NCI-H345 (cell line): ENCODE measurements at regions not wholly inside any gene's neighbourhood (a gene's known extent, or its start where the extent isn't known, plus 50 kb on each side); places are given as distances from the start of the nearest gene placed in this dataset.

ENCODE experiments used
- DNase-seq: peaks from one replicate; lab custom pipeline; 2025; lab: John Stamatoyannopoulos, UW

DNA sequence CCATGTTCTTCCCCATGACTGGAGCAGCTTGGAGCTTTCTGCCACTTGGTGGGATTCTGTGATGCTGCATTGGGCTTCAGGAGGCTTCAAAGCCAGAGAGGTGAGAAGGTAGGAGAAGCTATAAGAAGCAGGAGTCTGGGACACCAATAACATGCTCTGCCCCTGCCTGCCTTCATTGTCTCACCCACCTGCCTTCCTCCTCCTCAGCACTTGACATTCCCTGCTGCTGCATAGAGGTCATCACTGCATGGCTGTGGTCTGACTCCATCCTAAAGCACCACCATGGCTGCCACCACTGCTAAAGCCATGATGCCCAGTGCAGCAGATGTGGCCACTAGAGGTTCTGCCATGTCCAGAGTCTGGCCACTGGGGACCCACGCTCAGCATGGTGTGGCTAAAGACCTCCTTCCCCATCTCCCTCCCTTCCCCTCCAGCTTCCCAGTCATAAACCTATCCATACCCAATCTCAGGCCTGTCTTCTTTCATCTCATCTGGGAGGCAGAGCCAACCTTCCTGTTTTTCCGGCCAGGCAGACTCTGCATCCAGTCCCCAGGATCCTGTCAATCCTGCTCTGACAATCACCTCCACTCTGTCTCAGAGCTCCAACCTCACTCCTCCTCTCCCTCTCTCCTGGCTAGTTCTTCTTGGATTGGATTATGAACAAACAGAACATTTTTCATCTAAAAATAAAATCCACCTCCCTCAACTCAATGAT is 285.1 kb upstream of the POU3F1 start:
- DNase-seq, result no peak

DNA sequence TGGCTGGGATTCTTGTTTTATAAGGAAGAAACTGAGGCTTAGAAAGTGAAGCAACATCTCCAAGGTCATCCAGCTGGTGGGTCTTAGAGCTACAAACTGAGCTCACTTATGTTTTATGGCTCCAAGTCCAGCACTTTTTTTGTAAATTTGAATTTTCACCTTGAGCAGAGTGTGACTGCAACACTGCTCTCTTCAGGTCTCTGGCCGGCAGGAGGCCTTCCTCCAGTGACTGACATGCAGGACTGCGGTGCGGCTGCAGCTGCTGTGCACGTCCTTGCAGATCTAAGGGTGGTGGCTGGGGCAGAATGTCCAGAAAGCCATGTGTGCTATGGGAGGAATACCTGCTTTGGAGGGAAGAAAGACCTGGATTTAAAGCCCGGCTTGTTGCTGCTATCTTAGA is 284.2 kb upstream of the POU3F1 start:
- no peak for DNase-seq

DNA sequence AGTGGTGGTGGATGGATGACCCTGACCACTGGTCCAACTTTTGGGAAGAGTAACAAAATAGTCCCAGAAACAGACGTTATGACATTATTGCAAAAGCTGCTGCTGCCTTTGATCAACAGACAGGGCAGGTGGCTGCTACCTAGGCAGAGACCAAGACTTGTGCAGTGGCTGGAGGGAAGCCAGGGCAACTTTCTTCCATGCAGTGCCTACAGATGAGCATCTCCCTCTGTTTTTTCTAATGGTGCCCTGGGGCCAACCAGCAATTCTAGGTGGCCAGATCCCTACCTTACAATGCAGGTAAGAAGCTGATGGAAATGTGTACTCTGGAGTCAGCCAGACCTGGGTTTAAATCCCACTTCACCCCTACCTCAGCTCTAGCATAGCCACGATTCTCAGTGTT is 283.1 kb upstream of the POU3F1 start:
- DNase-seq, result no peak

DNA sequence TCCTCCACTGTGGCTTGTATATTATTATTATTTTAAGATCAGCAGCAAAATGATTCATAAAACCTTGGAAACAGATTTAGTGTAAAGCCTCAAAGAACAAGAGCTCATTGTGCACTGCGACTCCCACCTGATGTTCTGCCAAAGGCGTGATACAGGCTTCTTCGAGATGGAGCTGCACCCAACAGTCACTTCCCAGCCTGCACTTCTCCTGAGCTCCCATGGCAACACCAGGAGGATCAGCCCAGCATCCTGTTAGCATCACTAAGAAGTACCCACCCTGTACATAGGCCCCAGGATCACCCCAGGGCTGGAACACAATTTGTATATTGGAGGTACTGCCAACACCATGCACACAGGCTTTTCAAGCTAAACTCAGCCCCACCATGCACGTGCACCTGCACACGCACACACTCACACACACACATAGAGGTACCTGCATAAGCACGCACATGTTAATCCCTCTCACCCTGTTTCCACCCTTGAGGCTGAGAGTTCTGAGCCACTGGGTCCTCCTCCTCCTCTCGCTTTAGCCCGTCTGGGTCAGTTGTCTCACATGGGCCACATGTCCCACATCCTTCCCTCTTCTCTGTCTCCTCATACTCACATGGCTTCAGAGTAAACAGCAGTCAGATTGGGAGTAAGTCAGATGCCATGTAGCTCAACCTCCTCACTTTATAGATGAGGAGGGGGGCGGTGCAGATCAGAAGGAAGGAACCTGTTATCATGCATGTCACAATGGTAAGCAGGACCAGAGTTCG is 281.9 kb upstream of the POU3F1 start:
- no peak for DNase-seq

DNA sequence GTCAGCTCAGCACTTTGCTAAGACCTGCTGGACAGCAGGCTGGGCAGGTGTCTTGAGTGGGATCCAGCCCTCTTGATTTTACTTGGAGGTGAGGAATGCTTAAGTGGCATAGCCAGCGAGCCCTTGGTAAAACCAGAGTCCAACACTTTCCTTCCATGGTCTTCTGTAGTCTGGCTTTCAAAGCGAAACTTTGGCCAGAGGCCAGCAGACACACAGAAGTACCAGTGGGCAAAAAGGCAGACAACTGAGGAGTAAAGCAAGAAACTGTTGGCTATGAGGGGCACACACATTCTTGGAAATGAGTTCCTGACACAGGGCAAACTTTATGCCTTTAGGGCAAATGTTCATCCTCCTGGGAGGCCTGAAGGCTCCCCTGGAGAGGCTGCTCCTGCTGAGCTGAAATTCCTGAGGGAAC is 281.0 kb upstream of the POU3F1 start:
- no peak for DNase-seq

DNA sequence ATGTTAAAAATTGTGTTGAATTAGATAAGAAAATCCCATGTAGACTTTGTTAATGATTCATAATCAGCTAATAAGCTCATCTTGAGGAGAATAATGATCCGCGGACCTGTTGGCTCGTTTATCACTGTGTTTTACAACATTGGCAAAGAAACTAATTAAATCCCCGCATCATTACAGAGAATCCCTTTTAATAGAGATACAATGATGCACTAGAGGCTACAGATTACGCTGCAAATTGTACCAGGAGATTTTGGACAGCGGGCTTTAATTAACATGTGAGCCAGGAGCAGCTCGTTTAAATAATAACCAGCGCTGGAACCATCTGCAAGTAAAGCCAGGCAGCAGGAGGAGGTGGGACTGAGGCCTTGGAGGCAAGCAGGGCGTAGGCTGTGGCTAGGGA is 280.3 kb upstream of the POU3F1 start:
- no peak for DNase-seq

DNA sequence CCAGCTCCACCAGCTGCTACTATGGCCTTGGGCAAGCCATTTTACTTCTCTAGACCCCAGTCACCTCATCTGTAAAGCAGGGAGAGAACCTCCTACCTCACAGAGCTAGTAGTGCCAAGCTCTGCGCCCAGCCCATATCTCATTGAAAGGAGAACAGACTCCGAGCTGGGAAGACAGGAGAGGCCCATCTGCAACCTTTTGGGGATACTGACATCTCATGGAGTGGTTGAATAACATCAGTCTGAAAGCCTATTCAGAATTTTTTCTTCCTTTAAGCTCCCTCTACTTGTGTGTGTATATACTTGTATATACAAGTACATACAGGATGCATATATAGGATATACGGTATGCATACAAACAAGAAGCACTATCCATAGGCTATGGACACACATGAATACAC is 279.5 kb upstream of the POU3F1 start:
- DNase-seq, result no peak

DNA sequence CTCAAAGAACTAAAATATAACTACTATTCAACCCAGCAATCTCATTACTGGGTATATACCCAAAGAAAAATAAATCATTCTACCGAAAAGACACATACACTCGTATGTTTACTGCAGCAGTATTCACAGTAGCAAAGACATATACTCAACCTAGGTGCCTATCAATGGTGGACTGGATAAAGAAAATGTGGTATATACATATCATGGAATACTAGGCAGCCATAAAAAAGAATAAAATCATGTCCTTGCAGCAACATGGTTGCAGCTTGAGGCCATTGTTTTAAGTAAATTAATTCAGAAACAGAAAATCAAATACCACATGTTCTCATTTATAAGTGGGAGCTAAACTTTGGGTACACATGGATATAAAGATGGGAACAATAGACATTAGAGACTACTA is 266.2 kb upstream of the POU3F1 start:
- no peak for DNase-seq

DNA sequence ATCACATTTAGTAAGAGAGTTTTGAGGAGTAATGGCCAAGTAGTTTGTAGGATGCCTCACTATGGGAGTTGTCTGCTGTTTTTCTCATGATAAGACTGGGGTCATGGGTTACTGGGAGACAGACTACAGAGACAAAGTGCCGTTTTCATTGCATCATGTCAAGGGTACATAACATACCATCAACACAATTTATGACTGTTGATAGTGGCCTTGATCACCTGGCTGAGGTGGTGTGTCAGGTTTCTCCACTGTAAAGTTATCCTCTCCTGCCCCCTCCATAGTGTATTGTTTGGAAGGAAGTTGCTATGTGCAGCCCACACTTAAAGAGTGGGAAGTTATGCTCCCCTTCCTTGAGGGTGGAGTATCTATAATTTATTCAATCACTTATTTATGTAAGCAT is 263.5 kb upstream of the POU3F1 start:
- no peak for DNase-seq

DNA sequence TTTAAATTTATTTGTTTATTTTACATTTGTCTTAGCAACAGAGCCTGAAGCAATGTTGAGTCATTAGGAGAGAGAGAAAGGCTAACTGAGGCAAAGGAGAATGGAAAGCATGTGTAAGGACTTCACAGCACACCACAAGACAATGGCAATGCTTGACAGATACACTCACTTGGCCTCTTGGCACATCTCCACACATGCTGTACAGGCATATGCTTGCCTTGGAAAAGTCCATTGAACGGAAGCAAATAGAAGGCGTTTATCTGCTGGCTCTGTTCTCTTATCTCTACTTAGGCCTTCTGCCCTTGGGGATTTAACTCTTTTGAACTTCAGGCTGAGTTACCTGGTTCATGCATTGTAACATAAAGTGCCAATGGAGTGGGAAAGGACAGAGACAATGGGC is 262.2 kb upstream of the POU3F1 start:
- peak; percentile 25 for DNase-seq

DNA sequence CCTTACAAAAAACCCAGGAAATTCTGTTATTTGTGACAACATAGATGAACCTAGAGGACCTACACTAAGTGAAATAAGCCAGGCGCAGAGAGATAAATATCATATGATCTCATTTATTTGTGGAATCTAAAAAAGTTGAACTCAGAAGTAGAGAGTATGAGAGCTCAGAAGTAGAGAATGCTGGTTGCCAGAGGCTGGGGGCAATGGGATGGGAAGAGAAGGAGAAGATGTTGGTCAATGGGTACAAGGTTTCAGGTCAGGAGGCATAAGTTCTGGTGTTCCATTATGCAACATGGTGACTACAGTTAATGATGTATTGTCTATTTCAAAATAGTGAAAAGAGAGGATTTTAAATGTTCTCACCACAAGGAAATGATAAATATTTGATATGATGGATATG is 259.1 kb upstream of the POU3F1 start:
- no peak for DNase-seq

DNA sequence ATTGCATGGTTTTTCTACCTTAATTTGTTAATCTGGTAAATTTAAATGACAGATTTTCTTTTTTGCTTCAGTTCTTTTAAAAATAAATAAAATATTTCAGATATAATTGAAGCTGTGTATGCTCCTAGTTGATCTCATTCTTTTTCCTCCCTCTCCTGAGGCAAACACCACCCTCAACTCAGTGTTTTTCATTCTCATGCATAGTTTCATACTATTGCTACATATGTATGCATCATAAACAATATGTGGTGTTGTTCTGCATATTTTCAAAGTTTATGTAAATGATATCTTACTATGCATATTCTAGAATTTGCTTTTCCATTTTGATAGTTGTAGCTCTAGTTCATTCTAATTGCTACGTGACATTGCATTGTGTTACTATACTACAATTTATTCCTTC is 257.2 kb upstream of the POU3F1 start:
- no peak for DNase-seq

DNA sequence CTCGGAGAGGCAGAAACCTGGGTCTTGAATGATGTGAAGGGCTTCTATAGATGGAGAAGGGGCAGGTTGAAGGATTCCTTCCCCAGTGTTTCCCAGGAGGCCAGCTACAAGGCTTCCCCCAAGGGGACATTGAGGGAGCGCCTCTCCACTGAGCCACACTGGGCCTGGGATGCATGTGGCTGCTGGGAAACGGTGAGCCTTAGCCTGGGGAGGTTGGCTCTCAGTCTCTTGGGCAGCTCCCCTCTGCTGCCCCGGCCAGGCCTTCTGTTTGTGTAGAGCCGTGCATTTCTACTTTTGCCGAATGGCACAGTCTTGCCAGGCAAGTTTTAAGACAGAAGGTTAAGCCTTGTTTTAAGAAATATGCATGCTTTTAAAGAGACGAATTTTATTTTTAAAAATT is 254.4 kb upstream of the POU3F1 start:
- no peak for DNase-seq

DNA sequence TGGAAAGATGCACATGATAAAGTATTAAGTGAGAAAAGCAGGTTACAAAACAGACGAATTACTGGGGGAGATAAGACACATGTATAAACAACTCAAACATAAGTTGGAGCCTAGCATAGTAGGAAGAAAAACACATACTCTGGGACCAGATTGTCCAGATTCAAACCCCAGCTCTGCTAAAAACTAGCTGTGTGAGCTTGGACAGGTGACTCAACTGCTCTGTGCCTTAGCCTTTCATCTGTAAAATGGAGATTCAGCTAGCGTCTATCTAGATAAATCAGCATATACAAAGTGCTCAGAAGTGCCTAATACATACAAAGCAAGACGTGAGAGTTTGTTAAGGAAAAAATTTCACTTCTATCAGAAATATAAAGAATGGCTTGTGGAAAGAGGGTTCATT is 254.0 kb upstream of the POU3F1 start:
- no peak for DNase-seq

DNA sequence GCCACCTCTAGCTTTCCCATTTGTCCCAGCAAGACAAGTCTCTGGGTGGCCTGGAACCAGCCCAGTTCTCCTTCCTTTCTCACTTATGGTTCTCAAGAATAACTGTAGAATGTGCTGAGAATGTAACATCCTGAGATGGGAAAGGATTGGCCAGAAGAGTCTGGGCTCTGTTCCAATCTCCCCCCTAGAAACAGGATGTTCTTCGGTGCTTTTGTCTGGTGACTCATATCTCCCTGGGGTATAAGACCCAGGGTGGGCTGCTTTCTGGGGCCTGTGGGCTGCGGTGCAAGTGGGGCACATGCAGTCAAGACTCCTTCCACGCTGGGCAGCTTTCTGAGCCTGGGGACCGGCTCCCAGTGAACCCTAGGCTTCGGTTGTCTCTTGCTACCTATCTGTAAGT is 251.2 kb upstream of the POU3F1 start:
- DNase-seq, result no peak

DNA sequence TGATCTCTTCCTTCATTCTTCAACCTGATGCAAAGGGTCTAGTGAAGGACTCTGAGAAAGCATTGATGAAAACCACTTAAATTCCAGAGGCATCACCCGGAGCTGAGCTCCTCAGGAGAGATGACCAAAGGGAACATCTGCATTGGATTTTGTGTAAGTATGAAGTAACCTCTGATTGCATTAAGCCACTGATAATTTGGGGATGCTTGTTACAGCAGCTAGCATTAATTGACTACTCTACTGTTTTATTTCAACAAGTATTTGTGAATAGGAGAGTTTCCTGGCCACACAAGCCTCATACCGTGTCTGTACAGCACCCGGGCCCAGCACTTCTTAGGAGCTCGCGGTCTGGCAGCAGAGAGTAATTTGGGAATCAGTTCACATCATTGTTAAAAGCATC is 250.7 kb upstream of the POU3F1 start:
- no peak for DNase-seq

DNA sequence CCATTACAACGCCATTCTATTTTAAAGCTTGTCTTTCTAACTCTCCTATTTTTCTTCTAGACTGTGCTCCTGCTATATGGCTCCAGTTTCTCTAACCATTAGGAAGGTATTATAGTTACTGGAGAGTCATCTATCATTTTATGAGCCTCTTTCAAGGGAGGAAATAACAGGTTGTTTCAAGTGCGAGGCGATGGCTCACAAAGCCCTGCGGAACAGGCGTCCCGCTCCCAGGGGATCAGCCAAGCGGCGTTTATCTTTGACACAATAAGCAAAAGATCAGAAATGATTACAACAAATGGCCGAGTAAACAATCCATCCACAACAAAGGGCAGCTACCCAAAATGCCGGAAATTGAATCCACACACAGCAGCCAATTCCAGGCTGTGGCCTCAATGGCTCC is 249.5 kb upstream of the POU3F1 start:
- peak; percentile 75 for DNase-seq

DNA sequence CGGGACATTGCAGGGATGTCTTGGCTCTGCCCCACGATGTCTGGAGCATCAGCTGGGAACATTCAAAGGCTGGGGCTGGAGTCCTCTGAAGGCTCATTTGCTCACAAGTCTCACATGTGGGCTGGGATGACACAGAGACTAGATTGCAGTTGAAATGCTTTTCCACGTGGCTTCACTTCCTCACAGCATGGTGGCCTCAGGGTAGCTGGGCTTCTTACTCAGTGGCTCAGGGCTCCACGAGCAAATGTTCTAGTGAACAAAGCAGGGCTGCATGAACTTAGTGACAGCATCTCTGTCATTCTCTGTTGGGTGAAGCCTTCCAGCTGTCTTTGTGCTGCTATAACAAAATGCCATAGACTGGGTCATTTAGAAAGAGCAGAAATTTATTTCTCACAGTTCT is 247.0 kb upstream of the POU3F1 start:
- DNase-seq, result no peak

DNA sequence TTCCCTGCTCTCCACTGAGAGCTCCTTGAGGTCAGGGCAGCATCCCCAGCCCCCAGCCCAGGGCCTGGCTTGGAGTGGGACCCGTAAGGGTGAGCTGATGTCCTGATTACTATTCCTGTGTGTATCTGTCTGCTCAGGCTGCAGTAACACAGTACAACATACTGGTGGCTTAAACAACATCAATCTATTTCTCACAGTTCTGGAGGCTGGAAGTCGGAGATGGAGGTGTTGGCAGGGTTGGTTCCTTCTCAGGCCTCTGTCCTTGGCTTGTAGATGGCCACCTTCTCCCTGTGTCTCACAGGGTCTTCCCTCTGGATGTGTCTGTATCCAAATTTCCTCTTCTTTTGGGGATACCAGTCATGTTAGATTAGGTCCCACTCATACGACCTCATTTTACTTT is 246.4 kb upstream of the POU3F1 start:
- DNase-seq, result no peak

DNA sequence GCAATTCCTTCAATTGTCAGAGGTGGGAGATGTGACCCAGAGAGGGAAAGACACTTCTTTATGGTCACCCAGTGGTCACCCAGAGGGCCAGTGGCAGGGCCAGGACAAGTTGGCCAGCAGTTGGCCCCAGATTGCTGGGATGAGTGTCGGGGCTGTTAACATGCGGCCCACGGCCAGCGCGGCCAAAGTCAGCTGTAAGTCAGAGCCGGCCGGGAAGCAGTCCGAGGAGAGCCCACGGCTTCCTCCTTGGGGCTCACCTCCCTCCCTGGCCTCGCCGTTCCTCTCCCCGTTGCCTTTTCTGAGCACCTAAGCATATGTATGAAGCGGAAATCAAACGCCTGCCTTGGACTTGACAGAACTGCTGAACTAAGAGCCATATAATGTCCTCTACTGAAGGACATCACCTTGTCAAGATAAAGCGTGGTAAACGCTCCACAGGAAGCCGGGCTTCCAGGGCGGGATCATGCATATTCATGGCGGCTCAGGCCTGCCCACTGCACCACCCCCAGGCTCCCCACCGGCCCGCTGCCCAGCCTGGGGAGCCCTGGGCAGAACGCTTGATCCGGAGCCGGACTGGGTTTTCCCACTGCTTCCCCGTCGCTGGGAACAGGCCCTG is 245.4 kb upstream of the POU3F1 start:
- no peak for DNase-seq

DNA sequence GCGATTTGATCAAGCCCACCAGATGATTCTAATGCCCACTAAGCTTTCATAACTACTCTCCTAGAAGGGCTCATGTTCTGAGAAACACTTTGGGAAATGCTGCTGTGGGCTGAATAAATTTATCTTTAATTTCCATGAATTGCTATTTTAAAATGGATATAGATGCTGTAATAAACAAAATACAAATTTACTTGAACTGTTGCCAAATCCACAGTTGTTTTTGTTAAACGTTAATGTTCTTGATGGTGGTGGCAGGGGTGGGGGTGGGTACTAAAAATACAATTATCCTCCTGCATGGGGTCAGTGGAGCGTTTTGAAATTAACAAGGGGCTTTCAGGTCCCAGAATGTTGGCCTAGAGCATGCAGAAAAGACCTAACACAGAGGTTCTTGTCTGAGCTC is 244.7 kb upstream of the POU3F1 start:
- DNase-seq, result no peak

DNA sequence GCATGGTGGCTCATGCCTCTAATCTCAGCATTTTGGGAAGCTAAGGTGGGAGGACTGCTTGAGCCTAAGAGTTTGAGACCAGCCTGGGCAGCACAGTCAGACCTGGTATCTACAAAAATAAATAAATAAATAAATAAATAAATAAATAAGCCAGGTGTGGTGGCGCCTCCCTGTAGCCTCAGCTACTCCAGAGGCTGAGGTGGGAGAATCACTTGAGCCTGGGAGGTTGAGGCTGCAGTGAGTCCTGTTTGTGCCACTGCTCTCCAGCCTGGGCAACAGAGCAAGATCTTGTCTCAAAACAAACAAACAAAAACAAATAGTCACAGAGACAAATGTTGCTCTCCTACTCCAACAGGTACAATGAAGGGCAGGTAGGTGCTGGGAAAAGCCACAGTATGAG is 242.4 kb upstream of the POU3F1 start:
- no peak for DNase-seq

DNA sequence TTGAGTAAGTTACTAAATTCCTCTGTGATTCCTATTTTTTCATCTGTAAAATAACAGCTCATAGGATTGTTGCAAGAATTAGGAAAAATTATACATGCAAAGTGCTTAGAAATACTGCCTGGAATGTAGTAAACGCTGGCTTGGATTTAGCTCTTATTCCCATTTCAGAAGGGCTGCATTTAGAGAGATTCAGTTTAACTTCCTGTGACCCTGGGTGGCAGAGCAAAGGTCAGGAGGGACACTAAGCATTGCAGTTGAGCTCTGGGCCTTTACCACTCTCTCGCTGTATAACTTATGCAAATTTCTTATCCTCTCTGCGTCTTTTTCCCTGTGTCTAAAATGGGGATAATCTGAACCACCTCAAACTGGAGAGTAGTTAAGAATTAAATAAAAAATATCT is 241.0 kb upstream of the POU3F1 start:
- no peak for DNase-seq

DNA sequence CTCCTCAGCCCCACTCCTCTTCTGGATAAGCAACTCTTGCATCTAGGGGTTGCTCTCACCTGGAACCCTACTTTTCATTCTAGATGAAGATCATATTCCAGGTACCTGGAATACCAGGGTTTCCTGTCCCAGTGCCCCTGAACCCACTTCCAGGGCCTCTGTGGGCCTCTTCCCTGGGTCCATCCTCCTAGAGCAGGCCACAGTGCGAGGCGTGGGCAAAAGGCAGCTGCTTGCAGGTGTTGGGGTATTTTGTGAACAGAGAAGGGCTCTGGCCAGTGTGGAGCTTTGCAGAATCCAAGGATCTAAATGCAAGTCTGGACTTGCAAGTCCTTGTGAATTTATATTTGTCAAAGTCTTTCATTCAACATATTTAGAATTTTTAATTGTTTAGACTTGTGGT is 240.4 kb upstream of the POU3F1 start:
- no peak for DNase-seq
